Thyroid gland (tissue), 4 donors: ENCODE measurements at regions not wholly inside any gene's neighbourhood (a gene's known extent, or its start where the extent isn't known, plus 50 kb on each side); places are given as distances from the start of the nearest gene placed in this dataset.

Experiments
- POLR2A ChIP-seq, 2 donors: fragments of 450-650 bp; IDR thresholded peaks; one replicate each; pipeline ENCODE4 v1.6.1; 2017; ENCODE audit warnings: antibody characterized with exemption in 2 of 2, mild to moderate bottlenecking in 2 of 2, moderate library complexity in 1 of 2
- TF ChIP-seq, protein P1 (sequence below), 6 experiments: fragments of 200-600 bp in 3 of 6; fragments of 450-650 bp in 3 of 6; sonication (generic) in 3 of 6; IDR thresholded peaks; one replicate each; pipeline ENCODE4 v1.5.1; 2016 to 2019; ENCODE audit warnings: antibody characterized with exemption in 6 of 6, mild to moderate bottlenecking in 2 of 6, inconsistent platforms in 1 of 6, moderate library complexity in 1 of 6

GRCh38 chr7:90007001-90007654 is 147.1 kb upstream of the STEAP1 start:
- TF ChIP-seq, protein P1, sequence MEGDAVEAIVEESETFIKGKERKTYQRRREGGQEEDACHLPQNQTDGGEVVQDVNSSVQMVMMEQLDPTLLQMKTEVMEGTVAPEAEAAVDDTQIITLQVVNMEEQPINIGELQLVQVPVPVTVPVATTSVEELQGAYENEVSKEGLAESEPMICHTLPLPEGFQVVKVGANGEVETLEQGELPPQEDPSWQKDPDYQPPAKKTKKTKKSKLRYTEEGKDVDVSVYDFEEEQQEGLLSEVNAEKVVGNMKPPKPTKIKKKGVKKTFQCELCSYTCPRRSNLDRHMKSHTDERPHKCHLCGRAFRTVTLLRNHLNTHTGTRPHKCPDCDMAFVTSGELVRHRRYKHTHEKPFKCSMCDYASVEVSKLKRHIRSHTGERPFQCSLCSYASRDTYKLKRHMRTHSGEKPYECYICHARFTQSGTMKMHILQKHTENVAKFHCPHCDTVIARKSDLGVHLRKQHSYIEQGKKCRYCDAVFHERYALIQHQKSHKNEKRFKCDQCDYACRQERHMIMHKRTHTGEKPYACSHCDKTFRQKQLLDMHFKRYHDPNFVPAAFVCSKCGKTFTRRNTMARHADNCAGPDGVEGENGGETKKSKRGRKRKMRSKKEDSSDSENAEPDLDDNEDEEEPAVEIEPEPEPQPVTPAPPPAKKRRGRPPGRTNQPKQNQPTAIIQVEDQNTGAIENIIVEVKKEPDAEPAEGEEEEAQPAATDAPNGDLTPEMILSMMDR (IDR thresholded peaks at IDR 0.05) = no peak
- TF ChIP-seq POLR2A (IDR thresholded peaks at IDR 0.05) = no peak
